ENCODE measurements at regions not wholly inside any gene's neighbourhood (a gene's known extent, or its start where the extent isn't known, plus 50 kb on each side); places are given as distances from the start of the nearest gene placed in this dataset.

GRCh38 chr13:40236566-40237168 is 429.8 kb downstream of the FOXO1 start:
- no peak for TF ChIP-seq CTCF (IDR thresholded peaks at IDR 0.05 in 8 of 11, conservative IDR thresholded peaks at IDR 0.05 in 3 of 11)
- no peak for TF ChIP-seq POLR2A (IDR thresholded peaks at IDR 0.05)
- TF ChIP-seq POLR2AphosphoS5 (IDR thresholded peaks at IDR 0.05) = no peak
